ENCODE measurements at regions not wholly inside any gene's neighbourhood (a gene's known extent, or its start where the extent isn't known, plus 50 kb on each side); places are given as distances from the start of the nearest gene placed in this dataset.

GRCh38 chr7:106433377-106433776 is 148.6 kb upstream of the NAMPT start:
- Histone ChIP-seq H3K4me3 (no peak overlapping the region), H3K27ac (no peak overlapping the region)
- no peak for TF ChIP-seq CTCF (IDR thresholded peaks at IDR 0.05)
- DNase-seq (ENCODE audit: low spot score): no peak

- TF ChIP-seq CTCF (IDR thresholded peaks at IDR 0.05): no peak
- Histone ChIP-seq H3K4me3 (no peak overlapping the region), H3K27ac (no peak overlapping the region)
- DNase-seq (ENCODE audit: low spot score): no peak
These were observed 146.0 kb upstream of the NAMPT start for GRCh38 chr7:106430535-106431455.

GRCh38 chr7:106430103-106430502 is 145.3 kb upstream of the NAMPT start:
- DNase-seq (ENCODE audit: low spot score): no peak
- Histone ChIP-seq H3K4me3 (no peak overlapping the region), H3K27ac (no peak overlapping the region)
- no peak for TF ChIP-seq CTCF (IDR thresholded peaks at IDR 0.05)

- DNase-seq (ENCODE audit: low spot score): no peak
- H3K27ac ChIP-seq: no peak overlapping the region
- no peak for TF ChIP-seq CTCF (IDR thresholded peaks at IDR 0.05)
- no peak overlapping the region for H3K4me3 ChIP-seq
These were observed 142.0 kb upstream of the NAMPT start for GRCh38 chr7:106426803-106427202.

- Histone ChIP-seq H3K27ac (peak overlapping the region; percentile 67 to 89), H3K4me3 (peak overlapping the region; percentile 41)
- DNase-seq (ENCODE audit: low spot score): peak; percentile 92
These were observed 140.4 kb upstream of the NAMPT start for GRCh38 chr7:106425017-106425719.

GRCh38 chr7:106424476-106425016 is 139.8 kb upstream of the NAMPT start:
- no peak for DNase-seq (ENCODE audit: low spot score)
- Histone ChIP-seq H3K4me3 (no peak overlapping the region), H3K27ac (peak overlapping the region; percentile 67 to 68)

More at GRCh38 chr7:106425017-106425719, 140.4 kb upstream of the NAMPT start:
- no peak for TF ChIP-seq CTCF (IDR thresholded peaks at IDR 0.05)

More at GRCh38 chr7:106424476-106425016, 139.8 kb upstream of the NAMPT start:
- TF ChIP-seq CTCF (IDR thresholded peaks at IDR 0.05): no peak
